Fibroblast of skin of right biceps (primary cell): ENCODE measurements at regions not wholly inside any gene's neighbourhood (a gene's known extent, or its start where the extent isn't known, plus 50 kb on each side); places are given as distances from the start of the nearest gene placed in this dataset.

Source experiments
- DNase-seq: peaks from one replicate; pipeline ENCODE4 v3.0.0-alpha.2; 2013

DNA sequence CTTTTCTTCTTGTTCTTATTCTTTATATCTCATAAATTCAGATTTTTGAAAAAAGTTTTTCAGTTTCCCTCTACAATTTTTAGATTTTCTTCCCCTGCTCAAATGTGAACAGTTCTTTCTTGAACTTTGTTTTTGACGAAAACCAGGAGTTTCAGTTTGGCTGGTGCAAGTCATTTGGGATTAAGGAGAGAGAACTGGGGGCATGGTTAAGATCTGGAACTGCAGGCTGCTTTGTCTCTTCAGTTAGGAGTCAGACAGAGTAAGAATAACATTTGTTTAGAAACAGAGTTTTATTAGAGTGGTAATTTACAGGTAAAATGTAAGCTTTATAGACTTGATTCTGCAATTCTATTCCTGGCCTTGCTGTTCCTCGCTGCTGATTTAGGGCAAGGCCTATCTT lies 310.5 kb upstream of the C2CD4B start:
- DNase-seq, result no peak

- DNase-seq, result no peak
These were observed 311.1 kb upstream of the C2CD4B start for GRCh38 chr15:62476163-62476562.

DNA sequence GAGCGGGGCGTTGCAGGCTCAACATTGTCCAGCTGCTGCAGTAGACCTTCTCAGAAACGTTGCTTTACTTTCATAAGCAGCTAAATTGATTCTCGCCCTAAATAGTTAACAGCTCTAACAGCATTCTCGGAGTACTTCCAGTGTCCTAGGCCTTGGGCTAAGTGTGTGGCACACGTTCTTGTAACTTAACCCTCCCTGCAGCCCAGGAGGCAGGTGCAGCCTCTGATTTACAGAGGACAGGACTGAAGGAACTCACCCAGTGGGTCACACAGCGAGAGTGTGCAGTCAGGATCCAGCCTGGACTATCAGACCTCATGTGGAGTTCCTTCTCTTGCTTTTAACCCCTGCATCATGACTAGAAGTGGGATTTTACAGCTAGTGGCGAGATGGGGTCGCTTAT lies 312.8 kb upstream of the C2CD4B start:
- DNase-seq, result no peak

DNA sequence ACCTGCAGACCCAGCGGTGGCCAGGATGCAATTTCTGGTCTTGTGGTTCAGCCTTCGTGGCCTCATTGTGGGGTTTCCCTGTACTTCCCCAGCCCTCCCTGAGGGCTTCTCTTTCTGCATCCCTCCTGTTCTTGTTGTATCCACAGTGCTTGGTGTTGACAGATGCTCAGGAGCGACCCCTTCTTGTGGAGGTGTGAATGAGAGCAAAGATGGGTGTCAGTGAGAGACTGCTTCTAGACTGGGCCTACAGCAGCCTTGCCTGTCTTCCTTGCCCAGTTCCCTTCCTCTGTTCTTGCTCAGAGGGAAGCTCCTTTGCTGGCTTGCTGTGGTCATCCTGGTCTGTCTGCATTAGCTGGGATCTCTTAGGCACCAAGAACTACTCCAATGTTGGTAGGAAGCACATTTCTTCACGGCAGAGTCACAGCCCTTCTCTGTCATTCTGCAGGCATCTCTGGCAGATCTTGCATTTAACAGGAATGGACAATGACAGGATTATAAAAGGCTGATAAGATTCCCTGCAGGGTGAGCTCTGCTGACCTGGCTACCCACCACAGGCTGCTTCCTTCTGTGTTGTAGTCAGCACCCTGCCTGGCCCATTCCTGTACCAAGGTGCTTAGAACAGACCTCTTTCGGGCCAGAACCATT lies 317.8 kb upstream of the C2CD4B start:
- peak; percentile 68 for DNase-seq

GRCh38 chr15:62483814-62484213 lies 318.7 kb upstream of the C2CD4B start:
- DNase-seq, result no peak

- no peak for DNase-seq
These were observed 320.2 kb upstream of the C2CD4B start for GRCh38 chr15:62485170-62485720.

DNA sequence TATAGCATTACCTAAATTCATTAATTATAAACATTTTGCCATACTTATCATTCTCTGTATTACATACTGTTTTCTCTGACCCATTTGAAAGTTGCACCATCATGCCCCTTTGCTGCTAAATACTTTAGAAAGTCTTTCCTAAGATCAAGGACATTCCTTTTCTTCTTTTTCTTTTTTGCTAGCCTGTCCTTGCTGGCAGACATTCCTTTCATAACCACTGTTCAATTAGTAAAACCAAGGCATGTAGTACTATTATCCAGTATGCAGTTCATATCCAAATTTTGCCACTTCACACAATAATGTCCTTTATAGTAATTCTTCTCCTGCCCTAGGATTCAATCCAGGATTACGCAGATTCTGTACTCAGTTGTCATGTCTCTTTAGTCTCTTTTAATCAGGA lies 321.0 kb upstream of the C2CD4B start:
- DNase-seq, result peak; percentile 74

- DNase-seq, result peak; percentile 50
These were observed 323.3 kb upstream of the C2CD4B start for GRCh38 chr15:62488387-62488786.

GRCh38 chr15:62491642-62492041 lies 326.6 kb upstream of the C2CD4B start:
- peak; percentile 77 for DNase-seq

- DNase-seq, result no peak
These were observed 327.8 kb upstream of the C2CD4B start for GRCh38 chr15:62492900-62493299.

GRCh38 chr15:62494197-62494596 lies 329.1 kb upstream of the C2CD4B start:
- DNase-seq, result no peak

GRCh38 chr15:62495670-62496614 lies 330.9 kb upstream of the C2CD4B start:
- peak; percentile 69 for DNase-seq

GRCh38 chr15:62497356-62497755 lies 332.3 kb upstream of the C2CD4B start:
- DNase-seq, result peak; percentile 40

- no peak for DNase-seq
These were observed 333.2 kb upstream of the C2CD4B start for GRCh38 chr15:62498278-62498677.

GRCh38 chr15:62498712-62499111 lies 333.6 kb upstream of the C2CD4B start:
- peak; percentile 34 for DNase-seq

DNA sequence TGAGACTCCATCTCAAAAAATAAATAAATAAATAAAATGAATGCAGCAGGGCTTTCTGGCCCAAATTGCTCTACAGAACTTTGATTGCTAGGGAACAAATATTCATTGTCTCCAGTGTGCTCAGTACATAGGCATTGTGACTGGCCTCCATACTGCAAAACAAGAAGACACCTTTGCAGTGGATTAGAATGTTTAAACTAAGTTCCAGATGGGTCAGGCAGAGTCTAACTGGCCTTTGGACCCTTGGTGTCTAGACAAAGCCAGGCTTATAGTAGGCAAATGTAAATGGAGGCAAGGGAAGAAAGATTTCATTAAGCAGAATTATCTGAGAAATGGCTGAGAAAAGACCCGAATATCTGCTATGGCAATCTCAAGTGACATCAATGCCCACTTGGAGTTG lies 335.2 kb upstream of the C2CD4B start:
- no peak for DNase-seq

- DNase-seq, result peak; percentile 37
These were observed 337.4 kb upstream of the C2CD4B start for GRCh38 chr15:62502451-62502850.

DNA sequence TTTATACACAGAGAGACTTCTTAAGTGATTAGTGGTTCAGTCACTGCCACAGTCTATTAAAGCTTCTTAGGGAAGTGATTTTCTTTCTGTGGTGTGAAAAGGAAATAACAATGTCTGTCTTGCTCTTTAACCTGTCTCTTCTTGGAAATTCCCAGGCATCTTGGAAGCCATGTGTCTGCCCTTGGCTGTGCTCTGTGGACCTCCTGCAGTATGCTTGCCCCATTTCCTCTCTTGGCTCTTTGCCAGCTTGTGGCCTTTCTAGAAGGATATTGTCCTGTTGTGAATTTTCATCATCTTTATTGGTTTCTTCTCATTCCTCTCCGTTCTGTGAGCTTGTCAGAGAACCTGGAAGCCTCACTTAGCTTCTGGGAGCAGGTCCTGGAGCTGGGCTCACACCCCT lies 338.4 kb upstream of the C2CD4B start:
- peak; percentile 63 for DNase-seq

- peak; percentile 44 for DNase-seq
These were observed 340.7 kb upstream of the C2CD4B start for GRCh38 chr15:62505762-62506161.

- peak; percentile 78 for DNase-seq
These were observed 341.2 kb upstream of the C2CD4B start for GRCh38 chr15:62506217-62506805.

- DNase-seq, result no peak
These were observed 344.4 kb upstream of the C2CD4B start for GRCh38 chr15:62509395-62509958.

GRCh38 chr15:62510791-62511190 lies 345.7 kb upstream of the C2CD4B start:
- DNase-seq, result no peak

GRCh38 chr15:62512904-62513303 lies 347.8 kb upstream of the C2CD4B start:
- no peak for DNase-seq
